Pulmonary artery endothelial cell (primary cell): ENCODE measurements at regions not wholly inside any gene's neighbourhood (a gene's known extent, or its start where the extent isn't known, plus 50 kb on each side); places are given as distances from the start of the nearest gene placed in this dataset.

Source experiments
- DNase-seq: peaks from one replicate; pipeline ENCODE4 v3.0.0-alpha.2; 2011; ENCODE audit warnings: low read depth, low spot score

DNA sequence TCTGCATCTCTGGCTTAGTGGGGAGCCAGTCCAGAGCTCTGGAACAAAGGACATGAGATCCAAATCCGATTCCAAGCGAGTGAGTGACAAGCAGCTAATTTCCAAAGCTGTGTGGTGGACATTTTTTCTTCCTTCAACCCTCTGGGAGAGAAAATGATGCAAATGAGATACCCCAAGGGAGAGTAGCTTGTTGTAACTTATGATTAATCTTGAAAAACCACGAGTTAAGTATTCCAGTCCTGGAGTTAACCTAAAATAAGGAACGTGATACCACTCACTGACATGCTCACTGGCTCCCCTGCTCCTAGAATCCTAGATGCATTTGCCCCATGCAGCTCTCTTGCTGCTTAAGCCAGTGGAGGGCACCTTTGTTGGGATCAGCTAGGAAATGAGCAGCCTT, 116.0 kb upstream of the HABP2 start:
- no peak for DNase-seq

DNA sequence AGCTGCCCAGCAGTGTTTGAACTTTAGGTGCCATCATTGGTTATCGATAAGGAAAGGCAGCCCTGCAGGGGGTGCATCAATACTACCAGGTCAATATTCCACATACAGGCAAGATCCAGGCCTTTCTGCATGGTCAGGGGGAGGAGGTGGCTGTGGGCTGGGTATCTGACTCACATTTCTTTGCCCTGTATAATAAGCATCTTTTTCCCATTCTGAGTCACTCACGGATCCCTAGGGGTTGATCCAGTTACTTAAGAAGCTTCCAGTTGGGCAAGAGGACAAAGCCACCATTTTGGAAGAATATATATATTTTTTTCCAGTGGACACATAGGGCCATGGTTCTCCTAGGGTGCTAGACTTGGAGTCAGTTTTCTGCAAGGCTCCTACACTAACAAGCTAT, 114.2 kb upstream of the HABP2 start:
- DNase-seq, result no peak

DNA sequence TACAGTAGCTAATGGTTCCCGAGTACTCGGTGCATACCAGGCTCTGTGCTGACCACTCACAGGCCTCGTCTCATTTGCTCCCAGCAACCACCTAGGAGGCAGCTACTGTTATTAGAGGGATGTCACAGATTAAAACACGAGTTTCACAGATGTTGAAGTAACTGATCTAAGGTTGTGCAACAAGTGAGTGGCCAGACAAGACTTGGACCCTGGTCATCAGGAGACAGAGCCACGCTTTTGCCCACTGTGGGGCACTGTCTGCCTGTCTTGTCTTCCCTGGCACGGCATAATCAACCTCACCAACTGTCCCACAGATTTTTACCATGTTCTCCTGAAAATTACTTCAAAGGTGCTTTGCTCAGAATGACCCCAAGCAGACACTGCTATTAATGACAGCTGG, 111.6 kb upstream of the HABP2 start:
- no peak for DNase-seq

DNA sequence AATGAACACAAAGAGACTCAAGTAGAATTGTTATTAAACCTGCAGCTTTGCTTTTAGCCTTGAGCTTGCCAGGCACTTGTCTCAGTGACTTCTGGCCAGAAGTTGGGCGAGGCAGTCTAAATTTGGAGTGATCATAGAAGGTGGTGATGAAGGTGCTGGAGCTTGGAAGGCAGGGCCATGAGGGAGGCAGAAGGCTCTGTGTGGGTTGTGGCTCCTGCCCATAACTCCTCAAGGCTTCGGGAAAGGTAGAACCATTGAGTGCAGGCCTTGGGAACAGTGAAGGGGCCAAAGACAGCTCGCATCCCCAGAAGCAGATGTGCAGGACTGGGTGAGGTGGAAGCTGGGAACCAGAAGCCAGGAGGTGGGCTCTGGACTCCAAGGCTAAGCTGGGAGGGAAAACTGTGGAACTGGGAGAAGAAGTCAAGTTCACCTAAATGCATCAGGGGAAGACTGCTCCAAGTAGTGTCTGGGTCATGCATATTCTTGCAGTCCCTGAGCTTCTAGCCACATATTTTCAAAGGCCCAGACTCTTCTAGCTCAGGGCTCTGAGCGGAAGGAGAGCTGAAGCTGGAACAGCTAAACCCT, 111.1 kb upstream of the HABP2 start:
- DNase-seq, result no peak

DNA sequence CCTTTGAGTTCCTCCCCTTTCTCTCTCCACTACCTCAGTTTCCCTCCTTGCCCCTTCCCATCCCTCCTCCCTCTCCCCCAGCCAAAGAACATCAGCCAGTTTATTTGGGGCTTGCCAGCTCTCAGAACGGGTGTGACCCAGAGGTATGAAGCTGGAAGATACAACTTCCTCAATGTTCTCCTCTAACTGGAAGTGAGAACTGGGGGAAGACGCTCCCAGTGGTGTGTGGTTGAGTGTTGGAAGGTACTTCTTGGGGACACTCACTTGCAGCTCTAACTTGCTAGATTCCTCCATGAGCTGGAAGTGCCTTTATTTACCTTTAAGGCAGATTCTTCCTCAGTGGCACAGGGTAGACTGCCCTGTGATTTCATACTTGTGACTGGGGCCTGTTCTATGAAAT, 110.5 kb upstream of the HABP2 start:
- no peak for DNase-seq

DNA sequence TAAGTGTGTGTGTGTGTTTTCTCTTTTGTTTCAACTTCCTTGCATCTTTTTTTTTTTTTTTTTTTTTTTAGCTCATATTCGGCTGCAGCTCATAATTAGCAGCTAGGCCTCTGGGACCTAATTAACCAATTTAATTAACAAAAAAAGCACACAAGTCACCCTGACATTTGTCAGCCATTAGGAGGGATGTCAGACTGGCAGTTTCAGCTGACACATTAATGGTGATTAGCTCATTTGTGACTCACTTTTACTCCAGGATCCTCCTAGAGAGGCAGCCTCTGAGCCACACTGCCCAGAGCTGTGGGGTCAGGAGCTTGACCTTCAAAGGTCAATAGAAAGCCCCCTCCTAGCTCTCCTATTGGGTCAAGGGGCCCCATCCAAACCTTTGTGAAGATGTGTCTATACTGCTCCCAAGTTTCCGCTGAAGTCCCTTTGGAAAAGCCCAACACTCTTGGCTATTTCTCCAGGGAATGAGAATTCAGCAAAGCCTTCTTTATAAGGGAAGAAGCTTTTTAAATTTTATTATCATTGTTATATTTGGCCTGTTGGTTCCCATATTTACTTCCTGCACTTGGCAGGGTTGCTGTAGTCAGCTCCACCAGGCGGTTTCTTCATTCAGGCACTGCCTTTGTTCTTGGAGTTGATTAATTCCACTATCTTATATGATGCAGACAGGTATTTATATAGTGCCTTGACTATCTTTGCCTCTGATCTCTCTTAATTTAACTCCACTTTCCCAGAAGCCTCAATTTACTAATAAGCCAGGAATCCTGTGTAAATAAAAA, 109.5 kb upstream of the HABP2 start:
- DNase-seq, result no peak

DNA sequence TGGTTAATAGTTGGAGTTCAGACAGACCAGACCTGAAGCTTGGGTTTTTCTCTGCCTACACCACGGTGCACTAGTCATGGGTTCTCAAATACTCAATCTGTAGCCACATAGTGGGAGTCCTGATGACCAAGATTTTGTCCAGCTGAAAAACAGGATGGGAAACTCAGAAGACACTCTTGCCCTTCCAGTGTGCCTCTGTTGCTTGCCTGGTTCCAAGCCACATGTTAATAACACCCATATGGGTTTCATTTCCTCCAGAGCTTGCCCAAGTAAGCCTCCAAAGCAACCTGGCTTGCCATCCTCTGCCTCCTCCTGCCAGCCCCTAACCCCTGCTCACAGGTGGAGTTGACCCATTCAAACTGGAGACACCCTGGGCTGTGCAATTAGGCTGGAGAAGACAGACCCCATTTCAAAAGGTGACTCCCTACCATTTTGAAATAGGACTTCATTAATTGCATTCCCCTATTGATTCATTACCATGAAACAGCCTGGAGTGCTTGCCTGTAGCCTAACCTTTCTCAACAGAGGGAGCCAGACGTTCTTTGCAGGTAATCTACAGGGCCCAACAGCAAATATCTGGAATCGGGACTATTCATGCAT, 108.0 kb upstream of the HABP2 start:
- no peak for DNase-seq

DNA sequence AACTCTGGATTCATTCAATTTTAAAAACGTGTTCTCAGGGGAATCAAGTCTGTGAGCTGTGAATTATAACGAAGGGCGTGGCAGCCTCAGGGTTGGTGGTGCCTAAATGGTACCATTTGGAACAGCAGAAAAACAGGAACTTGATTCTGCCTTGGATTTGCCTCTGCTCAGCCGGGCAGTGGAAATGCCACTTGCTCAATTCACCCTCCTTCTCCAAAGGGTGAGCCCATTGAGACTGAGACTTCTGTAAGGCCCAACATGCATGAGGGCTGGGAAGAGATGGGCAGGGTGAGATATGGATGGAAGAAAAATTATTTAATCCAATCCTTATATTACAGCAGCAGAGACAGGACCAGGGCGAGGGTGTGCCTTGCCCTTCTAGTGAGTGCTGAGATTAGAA, 107.1 kb upstream of the HABP2 start:
- no peak for DNase-seq

DNA sequence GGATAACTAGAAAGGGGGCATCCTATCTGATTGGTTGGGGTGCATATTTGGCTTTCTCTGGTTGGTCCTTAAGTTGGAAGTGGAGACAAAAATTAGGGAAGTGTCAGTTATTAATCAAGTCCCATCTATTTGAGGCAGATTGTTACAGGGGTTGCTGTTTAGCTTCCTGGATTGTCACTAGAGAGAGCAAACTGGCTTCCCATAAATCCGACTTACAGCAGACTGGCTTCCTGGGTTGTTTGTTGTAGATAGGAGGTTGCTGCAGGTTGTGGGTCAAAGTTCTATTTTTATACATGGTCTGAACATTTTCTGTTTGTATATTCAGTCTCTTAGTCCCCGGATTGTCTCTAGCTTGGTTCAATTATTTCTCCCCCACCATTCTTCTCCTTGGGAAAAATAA, 106.1 kb upstream of the HABP2 start:
- DNase-seq, result no peak

DNA sequence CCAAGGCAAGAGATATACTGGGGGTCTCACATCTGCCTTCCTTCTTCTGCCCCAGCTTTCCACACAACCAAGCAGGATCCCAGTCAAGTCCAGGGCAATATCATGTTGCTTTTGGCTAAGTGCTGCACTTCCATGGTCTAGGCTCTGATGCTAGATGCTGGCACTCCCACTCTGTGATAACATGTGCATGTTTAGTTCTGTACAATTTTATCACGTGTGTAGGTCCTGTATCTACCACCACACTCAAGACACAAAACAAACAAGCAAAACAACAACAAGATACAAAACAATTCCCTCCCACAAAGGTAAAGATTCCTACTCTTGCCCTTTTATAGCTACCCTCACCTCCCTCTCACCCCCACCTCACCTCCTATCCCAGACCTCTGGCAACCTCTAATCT, 105.6 kb upstream of the HABP2 start:
- no peak for DNase-seq

DNA sequence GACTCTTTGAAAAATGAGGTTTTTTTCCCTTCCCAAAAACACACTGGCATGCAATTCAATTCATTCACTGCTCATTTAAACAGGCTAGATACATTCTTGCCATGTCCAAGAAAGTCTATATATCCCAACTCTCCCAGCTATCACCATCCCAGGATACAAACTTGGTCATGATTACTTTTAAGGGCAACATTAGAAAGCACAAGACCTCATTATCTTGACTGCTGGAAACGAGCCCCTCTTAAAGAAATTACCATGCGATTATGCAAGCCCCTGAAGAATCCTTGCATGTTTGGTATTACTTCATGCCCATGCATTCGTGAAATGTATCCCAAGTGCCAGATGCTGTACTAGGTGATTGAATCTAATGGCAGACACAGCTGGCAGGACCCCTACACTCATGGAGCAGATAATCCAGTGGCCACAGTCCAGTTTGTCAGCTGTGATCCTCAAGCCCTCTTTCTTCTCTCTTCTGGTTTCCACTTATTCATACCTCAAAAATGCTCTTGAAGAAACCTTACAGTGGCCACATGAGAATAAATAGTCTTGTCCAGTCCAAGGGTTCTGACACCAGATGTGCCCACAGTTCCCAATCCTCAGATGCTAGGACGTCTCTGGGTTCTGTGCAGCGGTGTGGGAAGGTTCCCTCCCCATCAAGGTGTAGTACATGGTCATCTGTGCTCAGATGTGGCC, 103.7 kb upstream of the HABP2 start:
- no peak for DNase-seq

DNA sequence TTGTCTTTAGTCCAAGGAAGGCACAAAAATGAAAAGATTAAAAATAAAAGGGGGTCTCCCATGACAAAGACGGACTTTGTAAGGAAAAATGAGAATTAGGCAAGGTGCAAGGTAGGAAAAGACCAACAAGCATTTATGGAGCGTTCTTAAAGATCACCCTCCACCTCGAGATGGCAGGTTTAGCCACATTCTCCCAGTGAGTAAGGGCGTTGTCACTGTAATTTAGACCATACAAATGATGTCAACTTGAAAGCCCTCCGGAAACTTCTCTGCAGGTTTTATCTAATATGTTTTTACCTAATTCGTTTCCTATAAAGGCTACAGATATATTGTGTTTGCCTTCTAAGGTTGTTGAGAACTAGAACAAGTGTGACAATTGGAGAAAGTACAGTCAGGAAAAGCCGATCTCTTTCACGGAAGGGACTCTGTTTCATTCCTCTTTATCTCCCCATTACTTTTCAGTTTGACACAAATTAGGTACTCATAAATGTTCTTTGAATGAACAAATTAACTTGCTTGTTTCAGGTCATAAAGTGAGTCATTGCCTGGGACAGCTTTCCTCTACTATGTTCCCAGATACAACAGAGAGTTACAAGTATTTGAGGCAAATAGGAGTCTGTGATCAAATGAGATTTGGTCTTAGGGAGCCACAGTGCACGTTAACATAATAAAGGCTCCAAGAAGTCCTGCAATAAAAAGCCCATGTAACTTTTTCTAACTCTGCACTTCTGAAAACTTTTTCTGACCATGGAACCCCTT, 102.6 kb upstream of the HABP2 start:
- DNase-seq, result no peak

DNA sequence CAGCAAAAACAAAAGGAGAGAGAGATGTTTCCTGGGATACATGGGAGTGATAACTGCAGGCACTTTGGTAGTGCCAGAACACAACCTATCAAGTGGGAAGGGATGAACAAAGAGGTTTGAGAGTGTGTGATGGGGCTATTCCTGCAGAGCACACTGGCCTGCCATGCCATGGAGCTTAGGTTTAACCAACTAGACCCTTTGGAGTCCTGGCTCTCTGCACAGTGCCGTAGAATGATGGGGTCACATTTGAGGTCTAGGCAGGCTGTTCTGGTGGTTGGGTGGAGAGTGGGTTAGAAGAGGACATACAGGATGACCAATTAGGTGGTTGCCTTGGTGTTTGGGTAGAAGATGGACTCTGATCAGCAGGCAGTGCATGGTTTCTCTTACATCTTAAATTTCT, 101.9 kb upstream of the HABP2 start:
- no peak for DNase-seq

DNA sequence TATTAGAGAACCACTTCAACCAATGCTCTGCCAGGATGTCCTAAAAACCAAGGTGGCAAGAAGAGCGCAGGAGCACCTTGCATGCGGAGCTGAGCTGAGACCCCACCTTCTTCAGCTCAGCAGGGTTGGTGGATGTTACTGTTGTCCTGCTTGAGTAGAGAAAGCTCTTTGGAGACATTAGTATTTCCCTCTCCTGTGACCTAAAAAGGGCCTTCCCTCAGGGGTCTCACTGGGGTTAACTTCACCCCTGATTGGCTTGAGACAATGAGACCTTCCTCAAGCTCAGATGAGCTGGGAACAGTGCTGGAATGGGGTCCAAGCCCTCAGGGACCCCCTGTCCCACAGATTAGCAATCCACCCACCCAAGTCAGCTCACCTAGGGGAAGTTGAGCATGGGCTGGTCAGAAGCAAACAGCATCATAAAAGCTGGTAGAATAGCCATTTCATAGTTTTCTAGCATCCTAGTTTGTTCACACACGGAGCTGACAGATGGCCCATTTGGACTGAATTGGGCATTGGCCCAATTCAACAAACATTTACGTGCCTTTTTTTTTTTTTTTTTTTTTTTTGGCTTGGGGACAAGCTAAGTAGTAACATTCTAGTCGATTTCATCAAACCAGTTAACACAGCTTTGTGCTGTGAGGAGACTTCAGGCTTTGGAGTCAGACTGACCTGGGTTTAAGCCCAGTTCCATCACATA, 100.6 kb upstream of the HABP2 start:
- DNase-seq, result no peak

DNA sequence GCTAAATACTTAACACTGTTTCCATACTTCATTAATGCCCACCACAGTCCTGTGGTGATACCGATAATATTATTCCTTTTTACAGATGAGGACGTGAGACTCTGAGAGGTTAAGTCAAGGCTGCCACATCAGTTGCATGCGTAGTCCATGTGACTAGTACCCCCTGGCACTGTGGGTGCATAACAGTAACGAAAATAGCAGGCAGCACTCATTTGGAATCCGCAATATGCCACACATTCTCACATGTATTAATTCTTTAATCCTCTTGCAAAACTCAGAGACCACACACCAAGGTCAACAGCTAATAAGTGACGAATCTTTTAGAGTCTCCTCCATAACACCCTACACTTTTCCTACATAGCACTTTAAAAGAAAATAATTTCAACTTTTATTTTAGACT, 99.5 kb upstream of the HABP2 start:
- no peak for DNase-seq

DNA sequence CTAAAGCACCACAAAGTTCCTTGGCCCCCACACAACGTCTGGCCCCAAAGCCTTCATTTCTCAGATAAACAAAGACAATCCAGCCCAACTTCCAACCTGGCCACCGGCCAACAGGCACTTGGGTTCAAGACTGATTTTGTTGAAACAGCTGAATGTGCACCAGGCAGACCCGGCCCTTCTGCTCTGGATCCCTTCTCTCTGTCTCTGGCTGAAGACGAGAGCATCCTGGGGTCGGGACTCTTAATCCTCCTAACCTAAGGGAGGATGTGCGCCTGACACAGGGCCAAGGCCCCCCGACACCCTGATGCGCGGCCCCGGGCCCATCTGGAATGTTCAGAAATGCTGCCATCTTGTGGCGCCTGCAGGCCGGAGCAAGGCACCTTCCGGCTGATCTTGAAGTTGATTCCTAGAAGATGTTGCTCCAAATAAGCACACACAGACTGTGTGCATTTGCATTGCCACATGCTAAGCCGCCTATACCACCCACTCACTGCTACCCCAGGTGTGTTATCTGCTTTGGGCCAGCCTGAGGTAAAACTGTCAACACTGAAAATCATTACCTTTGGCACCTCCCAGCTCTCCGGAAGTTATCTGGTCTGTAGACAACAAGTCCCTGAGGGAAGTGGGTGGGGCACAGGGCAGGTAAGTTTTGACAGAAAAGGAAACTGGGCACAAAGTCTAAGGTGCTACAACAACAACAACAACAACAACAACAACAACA, 98.4 kb upstream of the HABP2 start:
- DNase-seq, result no peak

DNA sequence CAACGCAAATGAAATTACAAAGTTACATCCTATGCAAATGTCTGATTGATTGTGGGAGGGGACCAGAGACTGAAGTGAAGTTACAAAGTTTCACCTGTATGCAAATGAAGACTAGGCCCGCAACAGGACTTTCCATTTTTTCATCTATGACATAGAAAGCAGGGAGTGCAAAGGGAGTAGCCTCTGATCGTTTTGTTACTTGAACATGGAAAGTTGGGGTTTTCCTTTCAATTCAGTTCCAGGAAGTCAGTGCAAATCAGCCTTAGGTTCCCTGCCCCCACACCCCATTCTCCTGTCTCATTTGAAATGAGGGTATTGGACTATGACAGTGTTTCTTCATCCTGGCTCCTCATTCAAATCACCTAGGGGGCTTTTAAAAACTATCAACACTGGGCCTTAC, 96.9 kb upstream of the HABP2 start:
- DNase-seq, result no peak

DNA sequence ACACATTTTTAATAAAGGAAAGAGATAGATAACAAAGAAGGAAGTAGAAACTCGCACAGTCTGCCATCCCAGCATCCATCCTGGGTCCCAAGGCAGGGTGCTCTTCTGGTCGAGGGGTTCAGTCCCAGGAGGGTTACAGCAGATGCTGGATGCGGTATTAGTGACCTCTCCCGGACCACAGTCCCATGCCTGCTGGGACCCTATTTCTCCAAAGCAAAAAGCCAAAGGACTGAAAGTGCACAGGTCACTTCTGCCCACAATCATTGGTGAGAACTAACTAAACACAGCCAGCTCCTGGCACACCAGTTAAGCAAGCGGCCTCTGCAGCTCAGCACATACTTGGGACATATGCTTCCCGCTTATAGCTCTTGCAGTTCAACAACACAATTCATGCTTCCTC, 96.1 kb upstream of the HABP2 start:
- no peak for DNase-seq

DNA sequence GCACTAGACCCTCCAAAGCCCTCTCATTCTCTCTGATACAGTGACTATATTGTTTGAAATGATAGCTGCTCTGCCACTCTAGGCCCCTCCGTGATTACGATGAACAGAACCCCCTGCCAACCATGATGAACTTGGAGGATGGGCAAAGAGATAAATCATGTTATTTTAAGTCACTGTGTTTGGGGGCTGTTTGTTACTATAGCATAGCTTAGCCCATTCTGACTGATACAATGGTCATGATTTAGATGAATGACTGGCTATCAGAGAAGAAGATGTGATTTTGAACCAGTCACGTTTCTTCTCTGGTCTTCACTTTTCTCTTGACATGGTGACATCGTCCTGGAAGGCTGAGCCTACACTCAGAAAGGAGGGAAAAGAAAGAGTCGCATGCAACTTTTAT, 95.4 kb upstream of the HABP2 start:
- DNase-seq, result no peak

DNA sequence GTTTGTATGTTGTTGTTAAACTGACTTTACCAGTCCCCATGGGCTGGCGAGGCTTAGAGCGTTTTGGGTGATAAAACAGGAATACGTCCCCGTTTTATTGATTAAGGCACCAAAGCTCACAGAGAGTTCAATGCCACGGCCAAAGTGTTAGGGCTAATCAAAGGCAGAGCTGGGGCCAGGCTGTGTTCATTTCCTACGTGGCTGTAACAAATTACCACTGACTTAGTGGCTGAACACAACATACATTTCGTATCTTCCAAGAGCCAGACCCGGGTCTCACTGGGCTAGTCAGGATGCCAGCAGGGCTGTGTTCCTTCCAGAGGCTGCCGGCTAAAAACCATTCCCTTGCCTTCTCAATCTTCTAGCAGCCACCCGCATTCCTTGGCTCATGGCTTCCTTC, 94.4 kb upstream of the HABP2 start:
- DNase-seq, result no peak

DNA sequence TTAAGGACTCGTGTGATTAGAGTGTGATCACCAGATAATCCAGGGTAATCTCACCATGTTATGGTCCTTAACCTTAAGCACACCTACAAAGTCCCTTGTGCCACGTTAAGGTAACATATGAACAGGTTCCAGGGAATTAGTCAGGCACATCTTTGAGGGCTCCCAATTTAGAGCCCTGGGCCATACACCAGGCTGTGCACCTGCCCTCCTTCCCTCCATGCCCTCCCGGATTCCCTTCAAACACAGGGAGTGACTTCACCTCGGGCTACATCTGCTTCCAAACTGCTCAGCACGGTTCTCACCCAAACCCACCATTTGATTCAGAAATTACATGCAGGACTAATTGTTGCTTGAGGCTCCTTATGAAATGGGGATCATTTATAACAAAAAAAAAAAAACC, 93.9 kb upstream of the HABP2 start:
- DNase-seq, result no peak
